ENCODE measurements at regions not wholly inside any gene's neighbourhood (a gene's known extent, or its start where the extent isn't known, plus 50 kb on each side); places are given as distances from the start of the nearest gene placed in this dataset.

- Histone ChIP-seq H3K4me3 (ENCODE audit: low read length) (no peak overlapping the region), H3K9ac (ENCODE audit: low read depth, low read length) (no peak overlapping the region), H3K27ac (ENCODE audit: low read depth, low read length) (no peak overlapping the region), H3K4me1 (ENCODE audit: insufficient read depth, low read length) (no peaks in the 10 kb centered on the region), H3K36me3 (ENCODE audit: insufficient read depth, low read length) (no peaks in the 10 kb centered on the region), H3K27me3 (ENCODE audit: insufficient read depth, low read length) (no peaks in the 10 kb centered on the region), H3K9me3 (ENCODE audit: insufficient read depth, low read depth, low read length) (no peaks in the 10 kb centered on the region)
- 86% methylated on average over 7 of the region's 7 CpGs for WGBS
These were observed 671.5 kb downstream of the DHX35 start for GRCh38 chr20:39633689-39634088.

DNA sequence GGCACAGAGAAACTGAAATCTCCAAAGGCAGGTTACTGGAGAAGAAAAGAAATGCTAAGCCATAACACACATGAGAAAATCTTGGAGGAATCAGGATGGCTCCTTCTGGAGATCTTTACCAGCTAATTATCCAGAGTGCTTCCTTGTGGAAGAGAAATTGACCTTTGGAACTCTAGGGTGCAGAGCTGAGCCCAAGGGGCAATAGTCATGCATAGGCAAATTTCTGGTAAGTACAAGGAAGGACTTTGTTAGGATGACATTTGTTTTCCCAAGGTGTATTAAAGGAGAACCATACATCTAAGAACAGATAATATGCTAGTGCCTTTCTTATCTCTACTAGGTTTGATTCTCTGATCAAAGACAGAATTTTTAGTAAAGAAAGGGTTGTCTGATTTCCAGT lies 670.6 kb downstream of the DHX35 start:
- no peaks in the 10 kb centered on the region for H3K27me3 ChIP-seq (ENCODE audit: insufficient read depth, low read length)
- no peaks in the 10 kb centered on the region for H3K36me3 ChIP-seq (ENCODE audit: insufficient read depth, low read length)
- no peak overlapping the region for H3K27ac ChIP-seq (ENCODE audit: low read depth, low read length)
- H3K9me3 ChIP-seq (ENCODE audit: insufficient read depth, low read depth, low read length) = no peaks in the 10 kb centered on the region
- no peaks in the 10 kb centered on the region for H3K4me1 ChIP-seq (ENCODE audit: insufficient read depth, low read length)
- H3K4me3 ChIP-seq (ENCODE audit: low read length) = no peak overlapping the region
- H3K9ac ChIP-seq (ENCODE audit: low read depth, low read length) = no peak overlapping the region

- Histone ChIP-seq H3K9me3 (ENCODE audit: insufficient read depth, low read depth, low read length) (no peaks in the 10 kb centered on the region), H3K36me3 (ENCODE audit: insufficient read depth, low read length) (no peaks in the 10 kb centered on the region), H3K27me3 (ENCODE audit: insufficient read depth, low read length) (no peaks in the 10 kb centered on the region), H3K27ac (ENCODE audit: low read depth, low read length) (no peak overlapping the region), H3K4me1 (ENCODE audit: insufficient read depth, low read length) (no peaks in the 10 kb centered on the region), H3K9ac (ENCODE audit: low read depth, low read length) (no peak overlapping the region), H3K4me3 (ENCODE audit: low read length) (no peak overlapping the region)
These were observed 670.0 kb downstream of the DHX35 start for GRCh38 chr20:39632176-39632575.

GRCh38 chr20:39631557-39631956 lies 669.4 kb downstream of the DHX35 start:
- Histone ChIP-seq H3K36me3 (ENCODE audit: insufficient read depth, low read length) (no peaks in the 10 kb centered on the region), H3K27me3 (ENCODE audit: insufficient read depth, low read length) (no peaks in the 10 kb centered on the region), H3K9me3 (ENCODE audit: insufficient read depth, low read depth, low read length) (no peaks in the 10 kb centered on the region), H3K4me1 (ENCODE audit: insufficient read depth, low read length) (no peaks in the 10 kb centered on the region), H3K4me3 (ENCODE audit: low read length) (no peak overlapping the region), H3K9ac (ENCODE audit: low read depth, low read length) (no peak overlapping the region), H3K27ac (ENCODE audit: low read depth, low read length) (no peak overlapping the region)

DNA sequence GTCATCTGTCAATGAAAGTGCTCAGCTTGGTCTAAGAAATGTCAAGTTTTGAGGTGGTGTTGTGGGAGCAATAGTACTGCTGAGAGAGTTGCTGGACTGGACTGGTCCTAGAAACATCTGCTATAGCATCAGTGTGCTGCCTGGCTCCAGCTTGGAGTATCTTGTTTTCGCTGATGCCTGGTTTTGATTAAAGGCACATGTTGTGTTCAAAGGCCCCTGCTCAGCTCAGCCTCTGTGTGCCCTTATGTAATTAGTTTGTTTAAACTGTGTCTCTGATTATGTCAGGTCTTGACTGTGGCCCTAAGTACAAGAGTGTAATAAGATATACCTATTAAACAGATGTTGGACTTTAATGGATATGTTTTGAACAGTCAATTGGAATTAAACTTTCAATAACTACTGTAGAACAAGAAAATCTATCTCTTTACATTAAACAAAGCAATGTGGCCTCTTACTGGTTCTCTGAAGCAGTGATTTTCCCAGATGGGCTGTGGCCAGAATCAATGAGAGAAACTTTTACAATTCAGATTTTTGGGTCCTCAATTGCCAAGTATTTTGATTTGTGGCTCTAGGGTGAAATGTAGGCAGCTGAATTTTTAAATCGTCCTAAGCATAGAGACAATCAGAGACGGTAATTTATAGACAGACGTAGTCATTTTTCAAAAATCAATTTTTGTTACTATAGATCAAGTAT lies 668.2 kb downstream of the DHX35 start:
- no peaks in the 10 kb centered on the region for H3K36me3 ChIP-seq (ENCODE audit: insufficient read depth, low read length)
- H3K9me3 ChIP-seq (ENCODE audit: insufficient read depth, low read depth, low read length) = no peaks in the 10 kb centered on the region
- H3K27me3 ChIP-seq (ENCODE audit: insufficient read depth, low read length) = no peaks in the 10 kb centered on the region
- H3K27ac ChIP-seq (ENCODE audit: low read depth, low read length) = no peak overlapping the region
- H3K9ac ChIP-seq (ENCODE audit: low read depth, low read length) = no peak overlapping the region
- no peaks in the 10 kb centered on the region for H3K4me1 ChIP-seq (ENCODE audit: insufficient read depth, low read length)
- WGBS = 94% methylated on average over 4 of the region's 4 CpGs
- no peak overlapping the region for H3K4me3 ChIP-seq (ENCODE audit: low read length)

- no peak overlapping the region for H3K27ac ChIP-seq (ENCODE audit: low read depth, low read length)
- no peak overlapping the region for H3K4me3 ChIP-seq (ENCODE audit: low read length)
- WGBS = 82% methylated on average over 1 of the region's 1 CpG
- no peak overlapping the region for H3K9ac ChIP-seq (ENCODE audit: low read depth, low read length)
- no peaks in the 10 kb centered on the region for H3K4me1 ChIP-seq (ENCODE audit: insufficient read depth, low read length)
- H3K36me3 ChIP-seq (ENCODE audit: insufficient read depth, low read length) = no peaks in the 10 kb centered on the region
- no peaks in the 10 kb centered on the region for H3K27me3 ChIP-seq (ENCODE audit: insufficient read depth, low read length)
- H3K9me3 ChIP-seq (ENCODE audit: insufficient read depth, low read depth, low read length) = no peaks in the 10 kb centered on the region
These were observed 665.6 kb downstream of the DHX35 start for GRCh38 chr20:39627765-39628164.

GRCh38 chr20:39624316-39624715 lies 662.2 kb downstream of the DHX35 start:
- Histone ChIP-seq H3K4me1 (ENCODE audit: insufficient read depth, low read length) (peaks cover 2% of the 10 kb centered on the region; the same call in 1 of the 2 replicates), H3K9ac (ENCODE audit: low read depth, low read length) (no peak overlapping the region), H3K27me3 (ENCODE audit: insufficient read depth, low read length) (no peaks in the 10 kb centered on the region), H3K9me3 (ENCODE audit: insufficient read depth, low read depth, low read length) (no peaks in the 10 kb centered on the region), H3K27ac (ENCODE audit: low read depth, low read length) (no peak overlapping the region), H3K4me3 (ENCODE audit: low read length) (no peak overlapping the region), H3K36me3 (ENCODE audit: insufficient read depth, low read length) (no peaks in the 10 kb centered on the region)
- WGBS = 100% methylated on average over 1 of the region's 1 CpG

DNA sequence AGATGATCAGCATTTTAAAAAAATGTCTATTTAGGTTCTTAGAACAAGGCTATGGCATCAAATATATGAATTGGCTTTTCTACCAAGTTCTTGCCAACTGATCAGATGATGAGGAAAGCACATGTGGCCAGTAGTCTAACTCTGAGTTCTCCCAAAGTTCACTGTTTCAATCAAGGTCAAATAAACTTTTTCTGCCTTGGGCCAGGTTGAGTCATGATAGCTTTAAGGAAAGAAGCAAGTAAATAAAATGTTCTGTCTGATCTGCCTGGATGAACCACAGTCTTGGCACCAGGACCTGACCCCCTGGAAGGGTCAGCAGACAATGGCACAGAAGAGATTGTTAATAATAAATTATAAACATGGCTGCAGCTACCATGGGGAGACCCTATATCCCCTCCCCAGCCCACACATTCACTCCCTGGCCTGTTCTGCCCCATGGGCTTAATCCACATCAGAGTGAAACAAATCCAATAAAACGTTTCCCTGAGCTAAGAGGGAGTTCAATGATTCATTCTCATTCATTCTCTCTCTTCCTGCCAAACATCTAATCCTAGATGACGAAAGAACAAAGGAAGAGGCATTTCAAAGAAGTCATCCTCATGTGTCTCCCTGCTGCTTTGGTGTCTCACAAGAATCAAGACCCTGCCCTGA lies 661.6 kb downstream of the DHX35 start:
- H3K9me3 ChIP-seq (ENCODE audit: insufficient read depth, low read depth, low read length) = no peaks in the 10 kb centered on the region
- no peaks in the 10 kb centered on the region for H3K36me3 ChIP-seq (ENCODE audit: insufficient read depth, low read length)
- peaks cover 6% of the 10 kb centered on the region; the same call in 1 of the 2 replicates for H3K4me1 ChIP-seq (ENCODE audit: insufficient read depth, low read length)
- no peaks in the 10 kb centered on the region for H3K27me3 ChIP-seq (ENCODE audit: insufficient read depth, low read length)
- no peak overlapping the region for H3K27ac ChIP-seq (ENCODE audit: low read depth, low read length)
- no peak overlapping the region for H3K4me3 ChIP-seq (ENCODE audit: low read length)
- WGBS = 54% methylated on average over 2 of the region's 2 CpGs
- H3K9ac ChIP-seq (ENCODE audit: low read depth, low read length) = no peak overlapping the region

DNA sequence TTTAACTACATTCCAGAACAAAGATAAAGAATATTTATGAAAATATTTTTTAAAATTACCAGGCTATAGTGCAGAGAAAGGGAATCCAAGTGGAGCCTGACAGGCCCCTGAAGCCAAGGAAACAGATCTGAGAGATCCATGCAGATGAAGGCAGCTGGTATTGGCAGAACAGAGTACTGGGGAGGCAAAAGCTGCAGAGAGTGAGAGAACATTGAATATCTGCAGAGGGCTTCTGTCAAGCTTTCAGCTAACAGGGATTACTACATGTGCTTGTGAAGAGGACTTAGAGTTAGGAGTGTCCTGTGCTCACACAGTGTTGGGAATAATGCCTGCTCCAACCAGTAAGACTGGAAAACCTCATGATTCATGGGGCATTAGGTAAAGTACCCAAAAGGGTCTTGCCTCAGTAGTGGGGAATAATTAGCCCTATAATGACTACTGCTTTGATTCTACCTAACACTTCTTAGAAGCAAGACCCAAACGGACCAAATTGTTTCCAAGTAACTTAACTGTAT lies 657.2 kb downstream of the DHX35 start:
- no peaks in the 10 kb centered on the region for H3K27me3 ChIP-seq (ENCODE audit: insufficient read depth, low read length)
- no peak overlapping the region for H3K9ac ChIP-seq (ENCODE audit: low read depth, low read length)
- no peaks in the 10 kb centered on the region for H3K9me3 ChIP-seq (ENCODE audit: insufficient read depth, low read depth, low read length)
- 69% methylated on average over 1 of the region's 1 CpG for WGBS
- no peak overlapping the region for H3K4me3 ChIP-seq (ENCODE audit: low read length)
- H3K27ac ChIP-seq (ENCODE audit: low read depth, low read length) = no peak overlapping the region
- H3K36me3 ChIP-seq (ENCODE audit: insufficient read depth, low read length) = no peaks in the 10 kb centered on the region
- peaks cover 6% of the 10 kb centered on the region; the same call in 1 of the 2 replicates for H3K4me1 ChIP-seq (ENCODE audit: insufficient read depth, low read length)

GRCh38 chr20:39611901-39612300 lies 649.8 kb downstream of the DHX35 start:
- Histone ChIP-seq H3K27me3 (ENCODE audit: insufficient read depth, low read length) (no peaks in the 10 kb centered on the region), H3K9ac (ENCODE audit: low read depth, low read length) (no peak overlapping the region), H3K9me3 (ENCODE audit: insufficient read depth, low read depth, low read length) (no peaks in the 10 kb centered on the region; the same call in 1 of the 2 replicates), H3K4me1 (ENCODE audit: insufficient read depth, low read length) (no peaks in the 10 kb centered on the region), H3K4me3 (ENCODE audit: low read length) (no peak overlapping the region), H3K36me3 (ENCODE audit: insufficient read depth, low read length) (no peaks in the 10 kb centered on the region), H3K27ac (ENCODE audit: low read depth, low read length) (no peak overlapping the region)
- 64% methylated on average over 2 of the region's 3 CpGs for WGBS

- no peaks in the 10 kb centered on the region; the same call in 1 of the 2 replicates for H3K9me3 ChIP-seq (ENCODE audit: insufficient read depth, low read depth, low read length)
- no peak overlapping the region for H3K27ac ChIP-seq (ENCODE audit: low read depth, low read length)
- H3K9ac ChIP-seq (ENCODE audit: low read depth, low read length) = no peak overlapping the region
- no peaks in the 10 kb centered on the region; the same call in 1 of the 2 replicates for H3K4me1 ChIP-seq (ENCODE audit: insufficient read depth, low read length)
- no peaks in the 10 kb centered on the region for H3K27me3 ChIP-seq (ENCODE audit: insufficient read depth, low read length)
- H3K4me3 ChIP-seq (ENCODE audit: low read length) = no peak overlapping the region
- 70% methylated on average over 1 of the region's 1 CpG for WGBS
- no peaks in the 10 kb centered on the region for H3K36me3 ChIP-seq (ENCODE audit: insufficient read depth, low read length)
These were observed 645.0 kb downstream of the DHX35 start for GRCh38 chr20:39607141-39607540.
